22Rv1 (cell line): ENCODE measurements at regions not wholly inside any gene's neighbourhood (a gene's known extent, or its start where the extent isn't known, plus 50 kb on each side); places are given as distances from the start of the nearest gene placed in this dataset.

ENCODE experiments used
- ZFX ChIP-seq: fragments of 450-650 bp; IDR thresholded peaks from 2 replicates; pipeline ENCODE4 v1.6.1; 2017; ENCODE audit warnings: antibody characterized with exemption, borderline replicate concordance
- TF ChIP-seq, protein P1 (sequence below): fragments of 450-650 bp; IDR thresholded peaks from 2 replicates; pipeline ENCODE4 v1.5.1; 2017; ENCODE audit warnings: mild to moderate bottlenecking

DNA sequence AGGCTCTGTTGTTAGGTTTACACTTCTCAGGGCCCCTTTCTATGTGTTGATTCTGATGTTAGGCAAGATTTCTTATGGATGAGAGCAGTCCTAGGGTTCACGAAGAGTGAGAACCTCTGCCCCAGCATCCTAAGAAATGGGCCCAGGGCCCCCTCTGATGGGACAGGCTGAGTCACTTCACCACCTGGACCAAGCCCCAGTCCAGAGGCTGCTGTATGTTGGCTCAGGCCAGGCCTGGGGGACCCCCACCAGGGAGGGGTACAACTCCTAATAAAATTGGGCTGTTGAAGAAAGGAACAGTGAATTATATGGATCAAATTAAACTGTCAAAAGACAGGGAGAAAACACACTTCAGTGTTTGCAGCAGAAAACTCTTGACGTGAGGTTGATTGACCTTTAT is 365.9 kb upstream of the HS6ST1 start:
- TF ChIP-seq, protein P1, sequence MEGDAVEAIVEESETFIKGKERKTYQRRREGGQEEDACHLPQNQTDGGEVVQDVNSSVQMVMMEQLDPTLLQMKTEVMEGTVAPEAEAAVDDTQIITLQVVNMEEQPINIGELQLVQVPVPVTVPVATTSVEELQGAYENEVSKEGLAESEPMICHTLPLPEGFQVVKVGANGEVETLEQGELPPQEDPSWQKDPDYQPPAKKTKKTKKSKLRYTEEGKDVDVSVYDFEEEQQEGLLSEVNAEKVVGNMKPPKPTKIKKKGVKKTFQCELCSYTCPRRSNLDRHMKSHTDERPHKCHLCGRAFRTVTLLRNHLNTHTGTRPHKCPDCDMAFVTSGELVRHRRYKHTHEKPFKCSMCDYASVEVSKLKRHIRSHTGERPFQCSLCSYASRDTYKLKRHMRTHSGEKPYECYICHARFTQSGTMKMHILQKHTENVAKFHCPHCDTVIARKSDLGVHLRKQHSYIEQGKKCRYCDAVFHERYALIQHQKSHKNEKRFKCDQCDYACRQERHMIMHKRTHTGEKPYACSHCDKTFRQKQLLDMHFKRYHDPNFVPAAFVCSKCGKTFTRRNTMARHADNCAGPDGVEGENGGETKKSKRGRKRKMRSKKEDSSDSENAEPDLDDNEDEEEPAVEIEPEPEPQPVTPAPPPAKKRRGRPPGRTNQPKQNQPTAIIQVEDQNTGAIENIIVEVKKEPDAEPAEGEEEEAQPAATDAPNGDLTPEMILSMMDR: no peak
- no peak for TF ChIP-seq ZFX
